ENCODE measurements at regions not wholly inside any gene's neighbourhood (a gene's known extent, or its start where the extent isn't known, plus 50 kb on each side); places are given as distances from the start of the nearest gene placed in this dataset.

DNA sequence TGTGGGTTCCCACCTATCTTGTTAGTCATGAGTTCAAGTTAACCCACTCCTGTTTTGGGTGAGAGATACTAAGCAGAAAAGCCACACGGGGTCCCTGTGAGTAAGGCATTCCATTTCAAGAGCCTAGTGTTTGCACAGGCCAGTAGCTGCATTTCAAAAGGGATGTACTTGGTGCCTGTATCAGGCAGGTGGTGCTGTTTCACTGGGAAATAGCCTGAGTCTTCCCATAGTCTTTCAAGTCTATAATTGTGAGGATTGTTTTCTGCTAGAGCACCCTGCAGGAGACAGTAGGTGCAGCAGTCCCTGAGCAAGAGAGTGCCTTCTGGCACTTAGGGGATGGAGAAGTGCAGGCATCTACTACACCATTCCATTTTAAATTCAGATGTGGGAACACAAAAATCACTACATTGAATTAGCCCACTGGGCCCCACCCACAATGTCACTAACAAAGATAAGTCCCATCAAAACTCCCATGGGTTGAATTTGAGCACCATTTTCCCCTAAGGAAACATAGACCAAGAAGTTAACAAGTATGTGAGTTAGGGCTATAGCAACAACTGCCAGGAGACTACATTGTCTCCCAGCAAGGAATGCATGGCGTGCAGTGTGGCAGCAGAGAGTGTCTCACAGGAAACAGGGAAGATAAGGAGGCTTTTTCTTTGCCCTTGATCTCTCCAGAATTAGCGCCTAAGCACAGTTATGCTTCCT, 263.2 kb downstream of the COX7C start:
- peak; percentile 60 for DNase-seq

DNA sequence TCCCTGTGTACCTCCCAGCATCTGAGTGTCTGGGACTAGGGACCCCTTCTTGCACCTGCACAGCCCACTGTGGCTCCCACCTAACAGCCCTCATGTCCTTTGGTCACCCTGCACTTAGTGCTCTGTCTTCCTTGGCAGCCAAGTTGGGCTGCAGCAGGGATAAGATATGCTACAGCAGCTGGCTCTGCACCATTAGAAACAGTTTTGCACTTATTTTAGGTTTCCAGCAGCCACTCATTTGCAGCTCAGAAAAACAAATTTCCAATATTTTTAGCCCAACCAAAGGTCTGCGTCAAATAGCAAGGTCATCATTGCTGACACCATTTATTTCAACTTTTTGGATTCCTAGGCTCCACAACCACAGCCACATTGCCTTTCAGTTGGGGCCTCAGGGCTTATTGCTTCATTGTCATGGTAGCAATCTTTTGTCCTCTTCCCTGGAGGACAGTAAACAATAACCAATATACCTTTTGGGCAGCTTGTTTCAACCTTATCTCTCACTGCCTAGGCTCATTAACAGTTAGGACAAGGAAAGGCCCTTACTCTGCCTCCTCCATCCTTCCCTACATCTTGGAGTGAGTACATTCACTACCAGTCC, 263.9 kb downstream of the COX7C start:
- DNase-seq: no peak

DNA sequence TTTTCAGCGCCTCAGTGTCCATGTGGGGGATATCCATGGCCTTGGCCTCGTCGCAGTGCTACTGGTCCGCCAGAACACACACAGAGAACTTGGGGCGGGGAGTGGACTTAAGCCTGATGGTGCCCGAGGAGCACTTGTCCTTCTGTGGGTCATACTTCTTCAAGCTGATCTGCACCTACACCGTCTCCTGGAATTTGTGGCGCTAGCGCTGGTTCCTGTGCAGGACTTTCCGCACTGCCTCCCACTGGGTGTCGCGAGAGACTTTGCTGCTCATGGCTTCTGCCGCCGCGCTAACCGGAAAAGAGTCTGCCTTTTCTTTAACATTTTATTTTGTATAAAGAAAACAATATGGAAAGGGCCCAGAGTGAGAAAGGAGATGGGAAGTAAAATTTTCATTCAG, 266.9 kb downstream of the COX7C start:
- DNase-seq: no peak

- DNase-seq: no peak
These were observed 267.3 kb downstream of the COX7C start for GRCh38 chr5:86885011-86885410.

- no peak for DNase-seq
These were observed 267.9 kb downstream of the COX7C start for GRCh38 chr5:86885489-86886230.

- no peak for DNase-seq
These were observed 272.6 kb downstream of the COX7C start for GRCh38 chr5:86890375-86890774.

- no peak for DNase-seq
These were observed 276.3 kb downstream of the COX7C start for GRCh38 chr5:86894056-86894455.

DNA sequence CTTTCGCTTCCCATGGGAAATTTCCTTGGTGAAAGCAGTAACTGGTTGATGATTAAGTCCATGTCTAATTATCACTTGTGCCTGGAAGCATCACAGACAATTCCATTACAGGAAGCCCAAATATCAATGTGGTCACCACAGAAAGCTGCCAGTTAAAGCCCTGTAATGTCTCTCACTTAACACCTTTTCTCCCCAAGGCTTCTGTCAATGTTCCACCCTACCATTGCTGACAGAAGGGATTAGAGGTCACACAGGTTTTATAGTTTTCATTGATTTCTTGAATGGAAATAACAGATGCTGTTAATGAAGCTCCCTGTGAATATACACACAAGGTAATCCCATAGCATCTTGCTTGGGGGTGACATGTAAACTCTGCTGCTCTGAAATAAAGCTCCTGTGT, 279.2 kb downstream of the COX7C start:
- no peak for DNase-seq

DNA sequence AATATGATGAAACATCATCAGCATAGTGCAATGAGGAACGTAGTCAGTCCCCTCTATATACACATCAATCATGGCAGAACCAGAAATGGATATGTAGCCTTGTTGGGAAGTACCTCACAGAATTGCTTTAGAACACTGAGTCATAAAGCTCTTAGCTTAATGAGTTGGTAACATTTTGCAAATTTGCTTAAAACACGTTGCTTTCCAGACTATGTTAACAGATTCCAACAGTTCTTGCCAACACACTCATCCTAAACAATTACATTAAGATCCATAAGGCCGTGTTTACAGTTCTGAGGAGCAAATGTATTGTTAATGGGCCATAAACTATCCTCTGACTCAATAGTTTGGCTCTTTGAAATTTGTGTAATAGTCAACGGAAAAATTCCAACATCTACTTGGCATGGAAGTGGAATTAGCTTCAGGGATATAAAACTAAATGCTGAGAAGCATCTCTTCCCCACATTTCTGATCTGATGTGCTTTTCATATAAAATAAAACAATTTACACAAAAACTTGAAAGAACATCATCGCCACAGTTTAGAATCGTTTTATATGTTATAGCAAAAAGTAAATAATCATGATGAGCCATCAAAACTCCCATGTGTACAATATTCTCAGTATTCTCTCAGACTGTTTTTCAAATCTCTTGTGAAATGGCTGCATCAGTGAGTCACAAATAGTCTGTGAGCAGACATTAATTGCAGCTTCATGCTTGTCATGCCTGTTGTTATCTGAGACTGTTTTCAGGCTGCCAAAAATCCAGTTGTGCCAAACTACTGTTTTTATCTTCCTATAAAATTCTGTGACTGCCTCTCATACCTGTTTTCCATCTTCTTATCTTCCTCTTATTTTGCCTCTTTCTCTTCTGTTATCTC, 291.9 kb downstream of the COX7C start:
- DNase-seq: no peak

DNA sequence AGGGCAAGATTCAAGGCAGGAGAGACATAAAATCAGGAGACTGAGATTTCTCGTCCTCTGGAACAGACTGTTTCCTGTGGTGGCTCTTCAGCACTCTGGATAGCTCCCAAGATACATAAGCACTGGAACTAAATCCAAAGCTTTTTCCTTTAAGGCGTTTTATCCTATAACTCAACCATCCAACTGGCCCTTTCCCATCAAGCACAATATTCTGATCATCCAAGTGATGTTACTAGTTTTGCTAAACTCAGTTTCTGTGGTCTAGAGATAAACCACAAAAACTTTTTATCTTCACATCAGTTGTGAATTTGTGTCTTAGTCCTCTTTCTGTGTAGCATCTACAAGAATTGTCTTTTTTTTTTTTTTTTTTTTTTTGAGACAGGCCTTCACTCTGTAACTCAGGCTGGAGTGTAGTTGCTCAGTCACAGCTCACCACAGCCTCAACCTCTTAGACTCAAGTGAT, 299.4 kb downstream of the COX7C start:
- DNase-seq: peak; percentile 23

GRCh38 chr5:86918246-86918645, 300.5 kb downstream of the COX7C start:
- DNase-seq: no peak

- no peak for DNase-seq
These were observed 308.3 kb downstream of the COX7C start for GRCh38 chr5:86926033-86926432.

DNA sequence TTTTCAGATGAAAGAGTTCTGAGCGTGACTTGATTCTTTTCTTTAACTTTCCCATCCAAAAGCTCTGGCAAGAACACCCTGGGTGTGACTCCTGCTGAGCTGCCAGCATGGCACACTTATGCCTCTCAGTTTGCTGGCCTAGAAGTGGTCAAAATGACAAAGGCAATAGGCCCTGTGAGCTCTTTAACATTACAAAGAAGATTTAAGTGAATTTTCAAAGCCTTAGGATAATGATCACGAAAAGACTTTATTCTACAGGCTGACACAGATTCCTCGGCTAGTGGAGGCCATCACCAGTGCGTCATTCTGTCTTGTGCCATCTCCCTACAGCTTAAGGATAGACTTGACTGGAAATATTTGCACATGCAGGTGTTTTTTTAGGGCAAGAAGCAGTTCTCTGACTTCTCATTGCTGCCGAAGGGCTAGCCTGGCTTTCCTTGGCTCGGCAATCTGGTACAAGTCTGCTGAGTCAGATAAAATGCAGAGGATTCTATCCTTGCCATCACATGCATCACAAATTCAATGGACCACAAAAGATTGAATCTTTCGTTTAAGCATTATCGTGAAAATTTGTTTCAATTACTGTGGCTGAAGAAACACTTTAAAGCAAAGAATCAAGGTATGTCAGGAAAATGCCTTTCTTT, 311.5 kb downstream of the COX7C start:
- DNase-seq: no peak

- no peak for DNase-seq
These were observed 315.9 kb upstream of the RASA1 start for GRCh38 chr5:86951761-86952160.

DNA sequence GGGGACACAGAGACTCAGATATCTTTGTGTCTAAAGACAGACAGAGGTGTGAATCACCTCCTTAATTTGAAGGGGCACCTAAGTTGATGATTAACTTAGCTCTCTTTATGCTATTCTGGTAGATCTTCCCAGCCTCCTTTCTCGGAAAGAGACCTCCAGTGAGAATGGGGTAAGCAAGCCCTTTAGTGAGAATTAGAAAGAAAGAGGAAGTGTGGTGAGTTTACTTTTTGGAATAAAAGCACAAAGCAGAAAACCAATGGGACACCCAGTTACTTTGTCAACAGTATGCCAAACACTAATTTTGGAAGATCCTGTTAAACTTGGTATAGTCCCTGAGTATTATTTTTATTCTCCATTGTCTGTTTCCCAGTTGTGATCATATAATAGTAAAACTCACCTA, 302.8 kb upstream of the RASA1 start:
- no peak for DNase-seq

DNA sequence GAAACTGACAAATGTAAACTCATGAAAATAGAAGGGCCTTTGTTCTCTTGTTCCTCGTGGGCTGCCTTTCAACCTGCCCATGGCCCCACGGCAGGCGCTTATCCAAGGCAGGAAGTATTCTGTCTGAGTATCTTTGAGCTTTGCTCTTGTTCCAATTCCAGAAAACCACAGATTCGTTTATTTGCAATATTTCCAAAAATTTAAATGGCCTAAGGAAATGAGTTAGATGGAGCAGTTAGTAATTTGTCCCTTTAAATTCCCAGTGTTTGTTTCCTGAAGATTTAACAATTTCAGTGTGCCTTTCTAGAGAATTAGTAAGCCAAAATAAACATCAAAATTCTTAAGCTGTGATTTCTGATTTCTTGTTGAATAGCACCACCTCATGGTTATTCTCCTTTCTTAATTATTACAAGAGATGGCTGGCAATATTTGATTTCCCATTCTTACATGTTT, 299.4 kb upstream of the RASA1 start:
- peak; percentile 80 for DNase-seq

- no peak for DNase-seq
These were observed 297.3 kb upstream of the RASA1 start for GRCh38 chr5:86970361-86970760.

DNA sequence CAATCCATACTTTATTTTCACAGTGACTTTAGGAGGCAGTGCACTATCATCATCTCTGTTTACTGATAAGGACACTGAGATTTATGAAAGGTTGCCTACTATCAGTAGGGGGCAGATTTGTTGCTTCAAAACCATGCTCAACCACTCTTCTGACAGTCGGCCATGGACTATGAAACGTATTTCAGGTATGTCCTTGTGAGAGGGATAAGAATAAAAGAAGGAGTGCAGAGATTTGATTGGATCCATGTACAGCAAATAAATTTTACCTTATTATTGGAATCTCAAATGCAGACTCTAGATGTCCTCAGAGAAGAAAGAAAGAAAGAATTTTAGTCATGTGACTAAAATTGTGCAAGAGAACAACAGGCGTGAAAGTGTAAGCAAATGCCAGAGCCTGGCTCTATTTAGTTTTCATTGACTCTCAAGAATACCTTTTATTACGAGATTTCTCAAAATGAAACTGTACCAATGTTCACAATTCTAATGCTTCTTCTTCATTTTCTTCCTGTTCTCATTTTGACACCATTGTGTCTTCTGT, 296.6 kb upstream of the RASA1 start:
- no peak for DNase-seq

DNA sequence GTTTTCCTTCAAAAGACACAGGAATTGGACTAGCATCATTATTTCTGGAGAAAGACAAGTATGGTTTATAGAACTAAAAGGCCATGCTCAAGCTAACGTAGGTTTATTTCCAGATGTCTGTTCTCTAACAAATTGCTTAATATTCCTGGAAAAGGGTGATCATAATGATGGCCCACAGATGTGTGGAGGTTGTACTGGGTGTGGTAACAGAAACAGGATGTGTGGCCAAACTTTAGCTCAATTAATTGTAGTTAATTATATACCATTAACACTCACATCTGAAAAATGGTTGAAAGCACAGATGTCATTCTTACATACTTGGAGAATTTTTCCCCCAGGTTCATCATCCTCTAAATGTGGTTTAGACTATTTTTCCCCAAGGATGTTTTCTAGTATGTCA, 292.7 kb upstream of the RASA1 start:
- DNase-seq: no peak

DNA sequence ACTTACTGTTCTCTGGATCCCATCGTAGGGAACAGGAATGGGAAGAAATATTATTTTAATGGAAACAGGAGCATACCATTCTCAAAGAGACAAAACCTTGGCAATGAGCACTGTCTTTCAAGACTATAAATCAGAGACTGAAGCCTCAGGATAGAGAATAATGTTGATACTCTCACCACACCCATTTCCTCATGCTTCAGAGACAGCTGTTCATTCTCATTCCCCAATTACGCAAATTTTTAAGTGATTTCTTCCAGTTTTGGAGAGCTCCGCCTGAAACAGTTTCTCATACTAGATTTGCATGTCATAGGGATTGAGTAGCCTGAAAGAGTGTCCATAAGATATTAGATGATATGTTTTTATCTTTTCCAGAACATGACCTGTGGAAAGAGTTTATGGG, 290.5 kb upstream of the RASA1 start:
- DNase-seq: no peak

DNA sequence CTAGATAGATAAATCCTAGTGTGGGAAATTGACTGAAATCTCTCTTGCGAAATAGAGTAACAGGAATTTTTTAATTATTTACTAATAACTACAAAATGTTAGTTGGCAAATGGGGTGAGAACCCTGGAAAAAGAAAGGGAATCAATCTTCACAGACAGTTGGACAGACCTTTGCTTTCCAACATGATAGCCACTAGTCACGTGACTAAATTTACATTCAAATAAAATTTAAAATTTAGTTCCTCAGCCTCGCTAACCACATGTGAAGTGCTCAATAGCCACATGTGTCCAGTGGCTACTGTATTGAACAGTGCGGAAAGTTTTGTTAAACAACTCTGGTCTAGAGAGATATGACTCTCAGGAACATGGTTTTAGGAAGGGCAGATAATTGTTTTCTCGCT, 289.9 kb upstream of the RASA1 start:
- no peak for DNase-seq

- DNase-seq: no peak
These were observed 287.8 kb upstream of the RASA1 start for GRCh38 chr5:86979811-86980411.
